Body of pancreas (tissue), 4 donors: ENCODE measurements at regions not wholly inside any gene's neighbourhood (a gene's known extent, or its start where the extent isn't known, plus 50 kb on each side); places are given as distances from the start of the nearest gene placed in this dataset.

Experiments used
- ATAC-seq: fragments of 150-250 bp; one replicate; pipeline ENCODE4 v1.9.1; 2016
- DNase-seq, 4 donors: peaks; one replicate each; pipeline ENCODE4 v3.0.0-alpha.2; 2019
- H3K27ac ChIP-seq, 4 donors: fragments of 200-600 bp; sonication (generic); 1 replicate in 3 of 4; 2 replicates in 1 of 4; pipeline versions ENCODE4 v1.5.1 to v1.6.1; 2016 to 2019; ENCODE audit warnings: mild to moderate bottlenecking in 1 of 4, mixed read lengths in 1 of 4, moderate library complexity in 1 of 4
- H3K27me3 ChIP-seq, 2 donors: fragments of 200-600 bp; sonication (generic); one replicate each; pipeline ENCODE4 v1.6.0; 2016; ENCODE audit warnings: mild to moderate bottlenecking in 1 of 2
- H3K36me3 ChIP-seq, 2 donors: fragments of 200-600 bp; sonication (generic); replicated peaks in 1 of 2; 2 replicates each; pipeline ENCODE4 v1.5.1; 2016; ENCODE audit warnings: low read depth in 2 of 2; ENCODE audit not compliant: insufficient read depth in 1 of 2
- H3K4me1 ChIP-seq: fragments of 200-600 bp; sonication (generic); one replicate; pipeline ENCODE4 v1.6.0; 2016
- H3K4me3 ChIP-seq, 2 donors: fragments of 200-600 bp; sonication (generic); 1 replicate in 1 of 2; 2 replicates in 1 of 2; pipeline ENCODE4 v1.5.1; 2016 to 2019
- H3K9me3 ChIP-seq, 3 donors: fragments of 200-600 bp; sonication (generic); 1 replicate in 2 of 3; 2 replicates in 1 of 3; pipeline ENCODE4 v1.5.1; 2016
- POLR2A ChIP-seq, 3 donors: fragments of 450-650 bp; IDR thresholded peaks; one replicate each; pipeline ENCODE4 v1.6.1; 2016; ENCODE audit warnings: antibody characterized with exemption in 3 of 3, mild to moderate bottlenecking in 2 of 3
- WGBS, 2 donors: methylation state at CpG; one replicate each; pipeline ENCODE4 v1.1.5; 2017; 5-methylcytosine and 5-hydroxymethylcytosine counted together
- intact Hi-C: fragments of 100-400 bp; cut with DNase I; formaldehyde crosslinking; loops from one replicate; pipeline ENCODE4 v1.15.1; 2023
- TF ChIP-seq, protein P1 (sequence below), 7 experiments: fragments of 450-650 bp in 4 of 7; fragments of 200-600 bp in 3 of 7; sonication (generic) in 3 of 7; IDR thresholded peaks; one replicate each; pipeline ENCODE4 v1.5.1; 2016 to 2019; ENCODE audit warnings: antibody characterized with exemption in 7 of 7

DNA sequence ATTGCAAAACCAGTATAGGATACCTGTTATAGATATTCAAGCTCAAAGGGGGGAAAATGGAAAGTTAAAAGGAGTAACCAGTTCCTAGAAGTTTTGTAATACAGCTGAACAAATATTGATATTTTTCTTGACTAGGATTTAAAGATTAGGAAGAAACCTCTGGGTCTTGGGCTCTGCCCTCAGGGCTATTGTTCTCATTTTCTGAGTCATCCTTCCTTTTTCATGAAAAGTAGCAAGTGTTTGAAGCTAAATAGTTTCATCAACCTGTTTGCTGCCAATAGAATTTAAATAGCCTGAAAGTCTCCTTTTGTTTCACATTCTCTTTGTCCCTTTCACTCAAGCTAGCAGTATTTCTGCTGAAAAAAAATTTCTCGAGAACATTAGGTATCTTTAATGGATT, 1061.1 kb upstream of the GHITM start:
- DNase-seq (no peak), ATAC-seq (no peak)
- H3K27me3 ChIP-seq = no peaks in the 10 kb centered on the region
- no peak overlapping the region for H3K27ac ChIP-seq
- 50 to 71% methylated on average over 1 of the region's 1 CpG for WGBS, 2 donors
- intact Hi-C loops = no loop called here
- no peaks in the 10 kb centered on the region for H3K4me1 ChIP-seq
- H3K9me3 ChIP-seq = no peaks in the 10 kb centered on the region
- no peak overlapping the region for H3K4me3 ChIP-seq
- TF ChIP-seq, protein P1, sequence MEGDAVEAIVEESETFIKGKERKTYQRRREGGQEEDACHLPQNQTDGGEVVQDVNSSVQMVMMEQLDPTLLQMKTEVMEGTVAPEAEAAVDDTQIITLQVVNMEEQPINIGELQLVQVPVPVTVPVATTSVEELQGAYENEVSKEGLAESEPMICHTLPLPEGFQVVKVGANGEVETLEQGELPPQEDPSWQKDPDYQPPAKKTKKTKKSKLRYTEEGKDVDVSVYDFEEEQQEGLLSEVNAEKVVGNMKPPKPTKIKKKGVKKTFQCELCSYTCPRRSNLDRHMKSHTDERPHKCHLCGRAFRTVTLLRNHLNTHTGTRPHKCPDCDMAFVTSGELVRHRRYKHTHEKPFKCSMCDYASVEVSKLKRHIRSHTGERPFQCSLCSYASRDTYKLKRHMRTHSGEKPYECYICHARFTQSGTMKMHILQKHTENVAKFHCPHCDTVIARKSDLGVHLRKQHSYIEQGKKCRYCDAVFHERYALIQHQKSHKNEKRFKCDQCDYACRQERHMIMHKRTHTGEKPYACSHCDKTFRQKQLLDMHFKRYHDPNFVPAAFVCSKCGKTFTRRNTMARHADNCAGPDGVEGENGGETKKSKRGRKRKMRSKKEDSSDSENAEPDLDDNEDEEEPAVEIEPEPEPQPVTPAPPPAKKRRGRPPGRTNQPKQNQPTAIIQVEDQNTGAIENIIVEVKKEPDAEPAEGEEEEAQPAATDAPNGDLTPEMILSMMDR (IDR thresholded peaks at IDR 0.05) = no peak
- no peak for TF ChIP-seq POLR2A (IDR thresholded peaks at IDR 0.05)
- no peaks in the 10 kb centered on the region for H3K36me3 ChIP-seq

DNA sequence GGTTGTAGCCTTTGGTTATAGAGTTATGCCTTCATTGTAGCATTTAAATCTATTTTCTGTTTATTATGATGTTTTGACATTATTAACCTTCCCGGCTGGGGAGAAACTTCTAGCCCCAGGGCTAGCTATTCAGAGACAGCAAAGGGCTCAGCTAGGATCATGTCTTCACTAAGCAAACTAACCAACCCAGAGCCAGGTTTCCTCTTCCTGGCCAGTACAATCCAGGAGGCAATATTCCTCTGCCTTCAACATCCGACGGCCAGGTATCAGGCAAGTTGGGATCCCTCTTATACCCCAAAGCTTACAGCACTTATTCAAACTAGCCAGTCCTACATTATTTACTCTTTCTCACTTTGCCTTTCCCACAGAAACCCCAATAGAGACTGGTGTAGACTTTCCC, 1060.7 kb upstream of the GHITM start:
- no peak for ATAC-seq
- H3K27me3 ChIP-seq = no peaks in the 10 kb centered on the region
- intact Hi-C loops = no loop called here

DNA sequence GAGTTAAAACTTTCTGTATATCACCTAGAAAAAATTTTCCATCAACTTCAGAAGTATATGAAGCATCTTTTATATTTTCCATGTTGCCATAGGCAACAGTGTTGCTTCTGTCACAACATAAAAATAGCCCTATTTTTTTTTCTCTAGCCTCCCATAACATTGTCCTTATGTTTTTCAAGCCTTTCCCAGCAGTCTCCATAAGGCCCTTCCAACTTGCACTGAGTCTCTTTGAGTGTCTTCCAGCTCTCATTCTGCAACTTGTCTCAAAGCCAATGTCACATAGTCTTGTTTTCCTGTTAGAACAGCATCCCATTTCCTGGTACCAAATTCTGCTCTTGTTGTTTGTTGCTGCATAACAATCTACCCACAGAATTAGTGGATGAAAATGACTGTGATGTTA, 1055.5 kb upstream of the GHITM start:
- TF ChIP-seq POLR2A (IDR thresholded peaks at IDR 0.05) = no peak
- TF ChIP-seq, protein P1 (IDR thresholded peaks at IDR 0.05) = no peak
- Histone ChIP-seq H3K36me3 (no peaks in the 10 kb centered on the region), H3K9me3 (no peaks in the 10 kb centered on the region), H3K4me1 (no peaks in the 10 kb centered on the region), H3K27ac (no peak overlapping the region), H3K4me3 (no peak overlapping the region), H3K27me3 (no peaks in the 10 kb centered on the region)
- intact Hi-C loops = no loop called here
- ATAC-seq (no peak), DNase-seq (no peak)

More for the DNA sequence above, 1060.7 kb upstream of the GHITM start:
- Histone ChIP-seq H3K9me3 (no peaks in the 10 kb centered on the region), H3K4me1 (no peaks in the 10 kb centered on the region), H3K27ac (no peak overlapping the region), H3K36me3 (no peaks in the 10 kb centered on the region), H3K4me3 (no peak overlapping the region)
- no peak for DNase-seq
- 67 to 81% methylated on average over 3 of the region's 3 CpGs for WGBS, 2 donors
- no peak for TF ChIP-seq POLR2A (IDR thresholded peaks at IDR 0.05)
- TF ChIP-seq, protein P1 (IDR thresholded peaks at IDR 0.05) = no peak

DNA sequence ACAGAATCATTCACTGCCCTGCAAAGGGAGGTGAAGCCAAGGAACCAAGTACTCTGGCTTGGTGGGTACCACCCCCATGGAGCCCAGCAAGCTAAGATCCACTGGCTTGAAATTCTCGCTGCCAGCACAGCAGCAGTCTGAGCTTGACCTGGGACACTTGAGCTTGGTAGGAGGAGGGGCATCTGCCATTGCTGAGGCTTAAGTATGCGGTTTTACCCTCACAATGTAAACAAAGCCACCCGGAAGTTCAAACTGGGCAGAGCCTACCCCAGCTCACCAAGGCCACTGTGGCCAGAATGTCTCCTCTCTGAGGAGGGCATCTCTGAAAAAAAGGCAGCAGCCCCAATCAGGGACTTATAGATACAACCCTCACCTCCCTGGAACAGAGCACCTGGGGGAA, 1050.0 kb upstream of the GHITM start:
- ATAC-seq = no peak
- intact Hi-C loops = no loop called here
- TF ChIP-seq POLR2A (IDR thresholded peaks at IDR 0.05) = no peak
- TF ChIP-seq, protein P1 (IDR thresholded peaks at IDR 0.05) = no peak
- WGBS, 2 donors = 49 to 63% methylated on average over 3 of the region's 3 CpGs
- Histone ChIP-seq H3K27ac (no peak overlapping the region), H3K4me1 (no peaks in the 10 kb centered on the region), H3K36me3 (no peaks in the 10 kb centered on the region), H3K4me3 (no peak overlapping the region), H3K27me3 (no peaks in the 10 kb centered on the region), H3K9me3 (no peaks in the 10 kb centered on the region)
- no peak for DNase-seq

DNA sequence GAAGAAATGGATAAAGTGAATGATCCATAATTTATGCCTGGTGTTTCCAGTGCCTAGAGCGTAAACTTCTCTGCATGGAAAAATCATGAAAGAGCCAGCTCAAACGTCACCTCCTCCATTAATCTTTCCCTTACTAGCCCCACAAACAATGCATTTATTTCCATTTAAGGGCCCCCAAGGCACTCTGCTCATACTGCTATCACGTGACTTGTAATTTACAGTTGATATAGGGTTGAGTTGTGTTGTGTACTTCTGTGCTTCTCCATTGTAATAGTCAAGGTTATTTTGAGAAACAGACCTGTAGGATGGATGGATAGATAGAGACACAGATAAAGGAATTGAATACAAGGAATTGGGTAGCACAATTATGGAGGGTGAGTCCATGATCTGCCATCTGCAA, 1034.7 kb upstream of the GHITM start:
- no peak overlapping the region for H3K27ac ChIP-seq
- no peaks in the 10 kb centered on the region for H3K4me1 ChIP-seq
- no peaks in the 10 kb centered on the region for H3K36me3 ChIP-seq
- no peak for TF ChIP-seq POLR2A (IDR thresholded peaks at IDR 0.05)
- TF ChIP-seq, protein P1 (IDR thresholded peaks at IDR 0.05) = no peak
- ATAC-seq (no peak), DNase-seq (no peak)
- WGBS, 2 donors = 46 to 56% methylated on average over 3 of the region's 3 CpGs
- no peaks in the 10 kb centered on the region for H3K27me3 ChIP-seq
- intact Hi-C loops = no loop called here
- H3K9me3 ChIP-seq = no peaks in the 10 kb centered on the region
- no peak overlapping the region for H3K4me3 ChIP-seq
